ENCODE measurements at regions not wholly inside any gene's neighbourhood (a gene's known extent, or its start where the extent isn't known, plus 50 kb on each side); places are given as distances from the start of the nearest gene placed in this dataset.

GRCh38 chr20:24792641-24793495 lies 156.2 kb upstream of the CST7 start:
- no peak for DNase-seq (ENCODE audit: low read depth, low spot score)
- Mint-ChIP-seq H3K27ac (ENCODE audit: unreplicated experiment) (peak overlapping the region; percentile 75), H3K27me3 (ENCODE audit: low read depth) (no peaks in the 10 kb centered on the region), H3K9me3 (no peaks in the 10 kb centered on the region), H3K4me1 (no peaks in the 10 kb centered on the region), H3K4me3 (no peak overlapping the region), H3K36me3 (ENCODE audit: low read depth) (no peaks in the 10 kb centered on the region)
- TF ChIP-seq CTCF (conservative IDR thresholded peaks at IDR 0.05) = no peak

- H3K27me3 Mint-ChIP-seq (ENCODE audit: low read depth) = no peaks in the 10 kb centered on the region
- no peak for TF ChIP-seq CTCF (conservative IDR thresholded peaks at IDR 0.05)
- DNase-seq (ENCODE audit: low read depth, low spot score) = no peak
- H3K4me3 Mint-ChIP-seq = no peak overlapping the region
- no peak overlapping the region for H3K27ac Mint-ChIP-seq (ENCODE audit: unreplicated experiment)
- H3K4me1 Mint-ChIP-seq = no peaks in the 10 kb centered on the region
- no peaks in the 10 kb centered on the region for H3K9me3 Mint-ChIP-seq
- no peaks in the 10 kb centered on the region for H3K36me3 Mint-ChIP-seq (ENCODE audit: low read depth)
Measured at GRCh38 chr20:24795436-24795835, 153.6 kb upstream of the CST7 start.

DNA sequence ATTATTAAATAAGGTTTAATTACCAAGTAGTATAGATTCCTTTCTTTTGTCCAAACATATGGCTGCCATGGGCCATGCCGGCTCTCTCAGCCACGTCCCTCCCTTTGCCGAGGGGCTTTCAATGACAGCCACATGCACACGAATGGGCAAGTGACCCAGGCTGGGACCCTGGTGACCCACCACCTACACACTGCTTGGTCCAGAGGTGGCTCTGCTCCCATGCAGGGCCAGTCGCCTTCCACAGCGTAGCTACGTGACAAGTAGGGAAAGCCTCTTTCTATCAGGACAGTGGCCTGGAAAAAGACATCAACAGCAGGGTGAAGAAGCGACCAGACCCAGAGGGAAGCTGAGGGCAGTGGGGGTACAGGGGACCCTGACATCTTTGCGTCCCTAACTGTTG lies 152.8 kb upstream of the CST7 start:
- no peaks in the 10 kb centered on the region for H3K27me3 Mint-ChIP-seq (ENCODE audit: low read depth)
- H3K4me3 Mint-ChIP-seq = no peak overlapping the region
- DNase-seq (ENCODE audit: low read depth, low spot score) = no peak
- no peaks in the 10 kb centered on the region for H3K4me1 Mint-ChIP-seq
- H3K27ac Mint-ChIP-seq (ENCODE audit: unreplicated experiment) = no peak overlapping the region
- no peaks in the 10 kb centered on the region for H3K36me3 Mint-ChIP-seq (ENCODE audit: low read depth)
- TF ChIP-seq CTCF (conservative IDR thresholded peaks at IDR 0.05) = no peak
- no peaks in the 10 kb centered on the region for H3K9me3 Mint-ChIP-seq

DNA sequence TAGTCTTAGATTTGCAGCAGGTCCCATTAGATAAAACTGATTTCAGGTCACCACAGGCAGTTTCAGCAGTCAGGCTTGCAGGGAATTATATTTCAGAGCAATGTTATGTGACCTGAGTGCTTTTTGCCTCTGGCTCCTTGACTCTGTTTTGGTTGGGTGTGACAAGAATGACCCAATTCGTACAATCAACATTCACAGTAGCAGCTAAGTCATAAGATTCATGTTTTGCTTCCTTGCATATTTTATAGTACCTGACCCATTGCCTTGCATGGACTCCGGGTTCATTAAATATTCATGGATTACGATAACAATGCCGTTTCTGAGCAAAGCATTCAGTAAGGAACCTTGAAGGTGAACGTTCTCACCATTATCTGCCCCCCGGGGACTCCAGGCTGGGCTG lies 152.0 kb upstream of the CST7 start:
- H3K27me3 Mint-ChIP-seq (ENCODE audit: low read depth) = no peaks in the 10 kb centered on the region
- no peaks in the 10 kb centered on the region for H3K36me3 Mint-ChIP-seq (ENCODE audit: low read depth)
- no peaks in the 10 kb centered on the region for H3K4me1 Mint-ChIP-seq
- no peak for TF ChIP-seq CTCF (conservative IDR thresholded peaks at IDR 0.05)
- no peak overlapping the region for H3K27ac Mint-ChIP-seq (ENCODE audit: unreplicated experiment)
- H3K4me3 Mint-ChIP-seq = no peak overlapping the region
- H3K9me3 Mint-ChIP-seq = no peaks in the 10 kb centered on the region
- no peak for DNase-seq (ENCODE audit: low read depth, low spot score)

- Mint-ChIP-seq H3K27me3 (ENCODE audit: low read depth) (no peaks in the 10 kb centered on the region), H3K4me3 (no peak overlapping the region), H3K36me3 (ENCODE audit: low read depth) (no peaks in the 10 kb centered on the region), H3K9me3 (no peaks in the 10 kb centered on the region), H3K27ac (ENCODE audit: unreplicated experiment) (no peak overlapping the region), H3K4me1 (no peaks in the 10 kb centered on the region)
- no peak for TF ChIP-seq CTCF (conservative IDR thresholded peaks at IDR 0.05)
- DNase-seq (ENCODE audit: low read depth, low spot score) = no peak
Measured at GRCh38 chr20:24797745-24798655, 151.1 kb upstream of the CST7 start.
